GM18858 (cell line): ENCODE measurements at regions not wholly inside any gene's neighbourhood (a gene's known extent, or its start where the extent isn't known, plus 50 kb on each side); places are given as distances from the start of the nearest gene placed in this dataset.

Experiments
- ATAC-seq: cut with Tn5 transposase; IDR thresholded peaks from one replicate; pipeline ENCODE4 v1.9.1; 2021; ENCODE audit not compliant: unreplicated experiment

- ATAC-seq, result no peak
Measured at GRCh38 chr13:89678466-89679121, 1668.9 kb upstream of the MIR17HG start.

DNA sequence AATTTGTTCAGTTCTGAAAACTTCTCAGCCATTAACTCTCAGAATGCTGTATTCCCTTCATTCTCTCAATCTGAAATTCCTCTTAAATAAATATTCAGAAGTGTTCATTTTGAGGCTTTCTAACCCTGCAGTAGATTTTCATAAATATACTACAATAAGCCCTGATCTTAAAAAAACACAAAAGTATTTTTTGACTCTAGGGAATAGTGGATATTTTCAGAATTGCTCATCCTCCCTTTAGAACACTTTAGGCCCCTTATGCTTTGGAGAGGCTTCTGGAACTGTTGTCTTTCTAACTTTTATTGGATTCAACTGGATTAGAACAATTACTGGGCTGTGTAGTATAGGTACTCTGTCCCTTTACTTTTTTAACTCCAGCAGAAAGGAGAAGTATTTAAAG lies 1662.6 kb upstream of the MIR17HG start:
- ATAC-seq, result no peak

GRCh38 chr13:89686171-89686570 lies 1661.3 kb upstream of the MIR17HG start:
- no peak for ATAC-seq

GRCh38 chr13:89687066-89687465 lies 1660.4 kb upstream of the MIR17HG start:
- no peak for ATAC-seq

DNA sequence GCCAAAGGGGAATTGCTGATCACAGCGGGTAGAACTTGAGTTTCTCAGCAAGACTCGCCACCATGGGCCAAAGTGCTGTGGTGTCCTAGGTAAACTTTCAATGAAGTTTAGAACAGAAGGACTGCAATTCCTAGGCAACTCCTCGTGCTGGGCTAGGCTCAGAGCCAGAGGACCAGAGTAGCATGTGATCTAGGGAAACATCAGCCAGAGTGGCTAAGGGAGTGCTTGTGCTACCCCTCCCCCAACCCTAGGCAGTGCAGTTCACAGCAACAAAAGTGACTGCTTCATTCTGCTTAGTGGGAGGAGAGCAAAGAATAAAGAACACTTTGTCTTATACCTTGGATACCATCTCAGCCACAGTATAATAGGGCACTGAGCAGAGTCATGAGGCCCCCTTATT lies 1658.6 kb upstream of the MIR17HG start:
- ATAC-seq, result no peak

- no peak for ATAC-seq
Measured at GRCh38 chr13:89694451-89694850, 1653.0 kb upstream of the MIR17HG start.

GRCh38 chr13:89695343-89696257 lies 1651.9 kb upstream of the MIR17HG start:
- ATAC-seq, result no peak

GRCh38 chr13:89701913-89702312 lies 1645.6 kb upstream of the MIR17HG start:
- no peak for ATAC-seq

GRCh38 chr13:89704040-89704439 lies 1643.4 kb upstream of the MIR17HG start:
- ATAC-seq, result no peak

DNA sequence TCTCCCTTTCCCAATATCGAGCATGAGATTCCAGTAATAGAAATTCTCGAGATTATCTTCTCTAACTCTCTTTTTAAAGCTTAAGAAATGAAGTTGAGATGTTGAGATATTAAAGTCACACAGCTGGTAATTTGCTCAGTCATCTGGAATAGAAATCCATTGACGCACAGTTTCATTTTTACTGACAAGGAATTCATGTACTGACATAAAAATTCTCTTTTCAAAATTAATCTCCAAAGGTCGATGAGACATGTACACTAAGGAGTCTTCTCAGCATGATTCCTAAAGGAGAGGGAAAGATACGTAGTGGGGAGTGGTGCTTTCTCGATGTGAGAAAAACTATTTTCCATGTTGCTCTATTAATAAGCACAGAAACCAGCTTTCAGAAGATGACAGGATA lies 1639.5 kb upstream of the MIR17HG start:
- no peak for ATAC-seq

- no peak for ATAC-seq
Measured at GRCh38 chr13:89721216-89721615, 1626.3 kb upstream of the MIR17HG start.

DNA sequence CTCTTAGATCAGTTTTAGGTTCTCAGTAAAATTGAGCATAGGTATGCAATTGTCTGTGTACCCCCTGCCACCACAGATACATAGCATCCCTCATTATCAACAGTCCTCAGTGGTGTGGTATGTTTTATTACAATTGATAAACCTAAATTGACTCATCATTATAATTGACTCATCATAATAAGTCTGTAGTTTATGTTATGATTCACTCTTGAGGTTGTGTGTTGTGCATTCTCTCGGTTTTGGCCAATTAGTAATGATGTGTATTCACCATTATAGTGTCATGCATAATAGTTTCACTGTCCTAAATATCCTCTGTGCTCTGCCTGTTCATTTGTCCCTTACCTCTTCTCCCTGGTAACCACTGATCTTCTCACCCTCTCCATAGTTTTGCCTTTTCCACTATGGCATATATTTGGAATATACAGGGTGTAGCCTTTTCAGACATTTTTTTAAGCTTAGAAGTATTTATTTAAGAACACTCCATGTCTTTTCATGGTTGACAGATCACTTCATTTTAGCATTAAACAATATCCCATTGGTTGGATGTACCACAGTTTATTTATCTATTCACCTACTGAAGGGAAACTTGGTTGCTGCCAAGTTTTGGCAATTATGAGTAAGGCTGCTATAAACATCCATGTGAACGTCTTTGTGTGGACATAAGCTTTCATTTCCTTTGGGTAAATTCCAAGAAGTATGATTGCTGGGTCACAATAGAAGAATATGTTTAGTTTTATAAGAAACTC lies 1620.6 kb upstream of the MIR17HG start:
- ATAC-seq, result no peak

GRCh38 chr13:89733829-89734228 lies 1613.7 kb upstream of the MIR17HG start:
- no peak for ATAC-seq

DNA sequence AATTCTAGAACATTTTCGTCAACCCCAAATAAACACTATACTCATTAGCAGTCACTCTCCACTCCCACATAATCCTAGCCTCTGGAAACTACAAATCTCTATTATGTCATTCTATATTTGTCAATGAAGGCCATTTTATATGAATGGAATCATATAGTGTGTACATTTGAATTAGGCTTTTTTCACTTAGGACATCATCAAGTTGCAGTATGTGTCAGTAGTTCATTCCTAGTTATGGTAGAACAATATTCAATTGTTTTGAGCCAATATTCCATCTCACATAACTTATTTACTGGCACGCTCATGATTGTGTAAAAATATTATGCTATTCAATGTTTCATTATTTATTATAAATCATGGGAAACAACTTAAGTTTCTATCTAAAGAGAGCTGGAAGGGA lies 1610.4 kb upstream of the MIR17HG start:
- no peak for ATAC-seq

DNA sequence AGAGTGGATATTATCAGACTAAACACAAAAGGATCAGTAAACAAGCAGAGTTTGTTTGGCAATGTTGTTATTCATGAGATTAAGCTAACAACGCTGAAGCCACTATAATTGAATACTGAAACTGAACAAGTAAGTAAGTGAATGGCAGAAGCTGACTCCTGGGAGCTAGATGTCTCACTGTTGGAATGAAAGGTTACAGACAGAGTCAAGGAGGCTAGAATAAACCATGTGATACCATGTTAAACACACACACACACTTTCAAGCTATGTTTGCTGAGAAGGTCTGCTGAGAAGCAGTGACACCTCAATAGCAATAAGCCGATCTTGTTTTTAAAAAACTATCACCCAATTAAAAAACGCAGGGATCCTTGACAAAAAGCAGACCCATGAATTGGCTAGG lies 1609.4 kb upstream of the MIR17HG start:
- no peak for ATAC-seq

- ATAC-seq, result no peak
Measured at GRCh38 chr13:89740994-89741685, 1606.3 kb upstream of the MIR17HG start.

DNA sequence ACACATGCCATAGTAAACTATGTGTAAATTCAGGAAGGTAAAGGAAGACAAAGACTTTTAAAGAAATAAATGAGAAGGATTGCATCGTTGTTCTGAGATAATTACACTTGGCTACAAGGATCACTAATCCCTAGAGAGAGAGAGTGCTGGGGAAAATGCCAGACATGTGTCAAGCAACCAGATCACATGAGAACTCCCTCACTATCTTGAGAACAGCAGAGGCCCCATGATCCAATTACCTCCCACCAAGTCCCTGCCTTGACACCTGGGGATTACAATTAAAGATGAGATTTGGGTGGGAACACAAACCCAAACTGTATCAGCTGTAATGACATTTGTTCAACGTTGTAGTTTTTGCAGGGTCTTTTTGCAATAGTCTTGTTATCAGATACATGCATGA lies 1600.9 kb upstream of the MIR17HG start:
- ATAC-seq, result no peak

DNA sequence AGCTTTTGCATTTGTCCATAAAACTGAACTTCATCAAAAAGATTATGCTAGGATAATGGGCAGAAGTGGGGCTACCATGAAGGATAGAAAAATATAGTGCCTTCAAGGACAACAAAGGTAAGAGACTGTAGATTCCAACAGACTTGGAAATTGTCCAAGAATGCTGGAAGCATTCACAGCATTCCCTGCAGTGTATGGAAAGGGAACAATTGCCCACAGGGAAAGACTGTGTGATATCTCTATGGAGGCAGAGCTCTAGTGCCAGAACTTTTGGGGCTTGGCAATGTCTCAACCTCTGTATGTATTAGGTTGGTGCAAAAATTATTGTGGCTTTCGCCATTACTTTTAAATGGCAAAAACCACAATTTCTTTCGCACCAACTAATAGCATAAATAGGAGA lies 1598.8 kb upstream of the MIR17HG start:
- no peak for ATAC-seq

DNA sequence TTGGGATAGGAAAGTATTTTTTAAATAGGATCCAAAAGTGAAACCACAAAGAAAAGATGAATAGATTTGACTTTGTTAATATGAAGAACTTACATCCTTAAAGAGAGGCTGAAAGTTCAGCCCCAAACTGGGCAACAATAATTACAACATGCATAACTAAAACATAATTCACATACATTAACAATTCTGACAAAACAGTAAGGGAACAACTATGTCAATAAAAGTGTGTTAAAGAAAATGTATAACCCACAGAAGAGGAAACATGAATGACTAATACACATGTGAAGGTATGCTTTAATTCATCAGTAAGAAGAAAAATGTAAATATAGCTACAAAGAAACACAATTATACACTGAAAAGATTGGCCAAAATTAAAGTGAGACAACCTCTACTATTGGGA lies 1597.6 kb upstream of the MIR17HG start:
- no peak for ATAC-seq

- no peak for ATAC-seq
Measured at GRCh38 chr13:89750371-89750770, 1597.1 kb upstream of the MIR17HG start.

- no peak for ATAC-seq
Measured at GRCh38 chr13:89751432-89751930, 1596.0 kb upstream of the MIR17HG start.
